Panc1 (cell line): ENCODE measurements at regions not wholly inside any gene's neighbourhood (a gene's known extent, or its start where the extent isn't known, plus 50 kb on each side); places are given as distances from the start of the nearest gene placed in this dataset.

Source experiments
- POLR2AphosphoS5 ChIP-seq: IDR thresholded peaks from 2 replicates; pipeline ENCODE4 v1.6.1; 2012; ENCODE audit warnings: mild to moderate bottlenecking, low read depth, low read length, moderate library complexity
- TCF7L2 ChIP-seq: IDR thresholded peaks from 2 replicates; pipeline ENCODE4 v1.6.1; 2011; ENCODE audit warnings: mild to moderate bottlenecking, low read depth, low read length, inconsistent platforms
- TF ChIP-seq, protein P1 (sequence below): fragments of 450-650 bp; IDR thresholded peaks from 2 replicates; pipeline ENCODE4 v1.5.1; 2017; ENCODE audit warnings: mild to moderate bottlenecking

DNA sequence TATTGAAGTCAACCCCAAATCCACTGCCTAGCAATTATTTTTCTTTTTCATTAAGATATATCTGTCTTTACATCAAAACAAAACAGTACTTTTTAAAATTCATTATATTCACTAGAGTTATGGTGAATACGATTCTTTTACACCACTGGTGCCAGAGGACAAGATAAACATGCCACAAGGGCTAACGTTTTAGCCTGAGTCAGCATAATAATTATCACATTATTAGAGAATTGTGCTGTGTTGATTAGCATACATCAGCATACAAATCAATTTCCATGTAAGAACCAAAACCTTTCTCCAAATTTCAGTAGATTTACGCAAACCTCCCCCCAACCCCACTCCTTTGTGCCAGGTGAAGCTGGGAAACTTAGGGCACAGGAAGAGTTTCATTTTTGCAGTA is 131.1 kb upstream of the TMEM106B start:
- TF ChIP-seq POLR2AphosphoS5 = no peak
- TF ChIP-seq, protein P1, sequence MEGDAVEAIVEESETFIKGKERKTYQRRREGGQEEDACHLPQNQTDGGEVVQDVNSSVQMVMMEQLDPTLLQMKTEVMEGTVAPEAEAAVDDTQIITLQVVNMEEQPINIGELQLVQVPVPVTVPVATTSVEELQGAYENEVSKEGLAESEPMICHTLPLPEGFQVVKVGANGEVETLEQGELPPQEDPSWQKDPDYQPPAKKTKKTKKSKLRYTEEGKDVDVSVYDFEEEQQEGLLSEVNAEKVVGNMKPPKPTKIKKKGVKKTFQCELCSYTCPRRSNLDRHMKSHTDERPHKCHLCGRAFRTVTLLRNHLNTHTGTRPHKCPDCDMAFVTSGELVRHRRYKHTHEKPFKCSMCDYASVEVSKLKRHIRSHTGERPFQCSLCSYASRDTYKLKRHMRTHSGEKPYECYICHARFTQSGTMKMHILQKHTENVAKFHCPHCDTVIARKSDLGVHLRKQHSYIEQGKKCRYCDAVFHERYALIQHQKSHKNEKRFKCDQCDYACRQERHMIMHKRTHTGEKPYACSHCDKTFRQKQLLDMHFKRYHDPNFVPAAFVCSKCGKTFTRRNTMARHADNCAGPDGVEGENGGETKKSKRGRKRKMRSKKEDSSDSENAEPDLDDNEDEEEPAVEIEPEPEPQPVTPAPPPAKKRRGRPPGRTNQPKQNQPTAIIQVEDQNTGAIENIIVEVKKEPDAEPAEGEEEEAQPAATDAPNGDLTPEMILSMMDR = no peak
- TF ChIP-seq TCF7L2 = no peak
